Mucosa of descending colon (tissue), 3 donors: ENCODE measurements at regions not wholly inside any gene's neighbourhood (a gene's known extent, or its start where the extent isn't known, plus 50 kb on each side); places are given as distances from the start of the nearest gene placed in this dataset.
"Not testable (repeated sequence)": the region's sequence is repeated elsewhere in the genome, so short reads cannot be mapped to it uniquely, and the experiment has no call there.

Experiments
- ATAC-seq: fragments of 200-7000 bp; cut with Tn5 transposase; one replicate; pipeline ENCODE4 v1.9.1; 2020; ENCODE audit warnings: mild to moderate bottlenecking, moderate library complexity
- DNase-seq, 3 donors: peaks; one replicate each; pipeline ENCODE4 v3.0.0-alpha.2; 2020
- H3K36me3 ChIP-seq: fragments of 200-600 bp; one replicate; pipeline ENCODE4 v1.8.0; 2021; ENCODE audit warnings: low read depth, mild to moderate bottlenecking
- H3K4me1 ChIP-seq: fragments of 200-600 bp; one replicate; pipeline ENCODE4 v1.8.0; 2021; ENCODE audit warnings: low read depth, mild to moderate bottlenecking
- H3K4me3 ChIP-seq: fragments of 200-600 bp; one replicate; pipeline ENCODE4 v1.8.0; 2021; ENCODE audit warnings: mild to moderate bottlenecking
- H3K9me3 ChIP-seq: fragments of 200-600 bp; one replicate; pipeline ENCODE4 v1.8.0; 2021; ENCODE audit warnings: mild to moderate bottlenecking
- CTCF ChIP-seq: fragments of 200-600 bp; IDR thresholded peaks from one replicate; pipeline ENCODE4 v1.8.0; 2022; ENCODE audit warnings: antibody characterized with exemption, mild to moderate bottlenecking
- intact Hi-C, 2 donors: fragments of 100-400 bp; cut with DNase I in 1 of 2; cut with micrococcal nuclease in 1 of 2; formaldehyde crosslinking; loops; one replicate each; pipeline versions ENCODE4 v1.11.0 to v1.11.1; 2022; cut with DNase I, micrococcal nuclease
- donor health status: DM: no; HTN: no; CAD: no; lungs with moderate emphysema.
- donor health status: DM: no; HTN: no; CAD: no.
- donor health status: DM: no; HTN: yes; CAD: no.

- ATAC-seq (no peak), DNase-seq (no peak)
- Histone ChIP-seq H3K4me3 (no peak overlapping the region), H3K36me3 (no peaks in the 10 kb centered on the region), H3K9me3 (no peaks in the 10 kb centered on the region), H3K4me1 (no peaks in the 10 kb centered on the region)
- TF ChIP-seq CTCF = no peak
- intact Hi-C loops = no loop called here
Observed at GRCh38 chr2:204140246-204140645, 203.7 kb downstream of the ICOS start.

- DNase-seq (no peak), ATAC-seq (no peak)
- Histone ChIP-seq H3K9me3 (no peaks in the 10 kb centered on the region), H3K36me3 (no peaks in the 10 kb centered on the region), H3K4me1 (no peaks in the 10 kb centered on the region), H3K4me3 (no peak overlapping the region)
- intact Hi-C loops = no loop called here
- no peak for TF ChIP-seq CTCF
Observed at GRCh38 chr2:204143216-204144014, 206.9 kb downstream of the ICOS start.

GRCh38 chr2:204144492-204144891 lies 207.9 kb downstream of the ICOS start:
- DNase-seq = no peak
- no peak for TF ChIP-seq CTCF
- H3K4me3 ChIP-seq = no peak overlapping the region
- intact Hi-C loops = no loop called here
- no peak for ATAC-seq
- H3K36me3 ChIP-seq = no peaks in the 10 kb centered on the region
- no peaks in the 10 kb centered on the region for H3K4me1 ChIP-seq
- H3K9me3 ChIP-seq = no peaks in the 10 kb centered on the region

- ATAC-seq = peak; percentile 100
- intact Hi-C loops = no loop called here
- H3K4me1 ChIP-seq = no peaks in the 10 kb centered on the region
- peak; percentile 77 to 85 (median 85) for DNase-seq
- H3K36me3 ChIP-seq = no peaks in the 10 kb centered on the region
- H3K9me3 ChIP-seq = no peaks in the 10 kb centered on the region
- no peak overlapping the region for H3K4me3 ChIP-seq
- peak; percentile 89 for TF ChIP-seq CTCF
Observed at GRCh38 chr2:204145263-204145751, 208.7 kb downstream of the ICOS start.

- ATAC-seq (peak; percentile 50), DNase-seq (peak in 2 of 3 donors; percentile 18 to 33)
- no peaks in the 10 kb centered on the region for H3K36me3 ChIP-seq
- no peak overlapping the region for H3K4me3 ChIP-seq
- no peaks in the 10 kb centered on the region for H3K9me3 ChIP-seq
- TF ChIP-seq CTCF = no peak
- intact Hi-C loops = no loop called here
- H3K4me1 ChIP-seq = no peaks in the 10 kb centered on the region
Observed at GRCh38 chr2:204145791-204146190, 209.2 kb downstream of the ICOS start.

GRCh38 chr2:204147040-204147439 lies 210.5 kb downstream of the ICOS start:
- DNase-seq, H3K4me1 ChIP-seq, intact Hi-C loops, H3K4me3 ChIP-seq, H3K9me3 ChIP-seq, ATAC-seq, H3K36me3 ChIP-seq: not testable (repeated sequence)
